HepG2 (cell line): ENCODE measurements at regions not wholly inside any gene's neighbourhood (a gene's known extent, or its start where the extent isn't known, plus 50 kb on each side); places are given as distances from the start of the nearest gene placed in this dataset.

Source experiments
- ATAC-seq: fragments of 200-7000 bp; cut with Tn5 transposase; 3 replicates; pipeline ENCODE4 v1.9.1; 2020; ENCODE audit warnings: mild to moderate bottlenecking, moderate library complexity
- BruUV-seq: library from RNA; stranded (reverse); fragments of 400-500 nt; replicated peaks from 2 replicates; lab custom pipeline; 2021; lab: Mats Ljungman, UMichigan
- CTCF ChIA-PET: fragments of 300-600 bp; formaldehyde crosslinking; extraction: SDS; loops from one replicate; lab custom pipeline; 2021; ENCODE audit warnings: low total read pairs, inconsistent platforms, low intra/inter-chr PET ratio; lab: Yijun Ruan, JAX
- POLR2A ChIA-PET: fragments of 350-600 bp; sonication (Branson Sonifier 250); formaldehyde crosslinking; loops from one replicate; lab custom pipeline; 2020; ENCODE audit warnings: antibody characterized with exemption, inconsistent platforms; lab: Yijun Ruan, JAX
- DNase-seq: peaks from one replicate; pipeline ENCODE4 v3.0.0-alpha.2; 2015; ENCODE audit warnings: low spot score
- FAIRE-seq: peaks from 3 replicates; lab custom pipeline; 2011; peaks lifted over from hg19 to GRCh38; lab: Jason Lieb, UNC
- H2AFZ ChIP-seq: one replicate; pipeline ENCODE4 v1.6.1; 2011; ENCODE audit warnings: low read length, inconsistent platforms
- H3K27ac ChIP-seq: fragments of 300-600 bp; 3 replicates; pipeline ENCODE4 v1.8.0; 2011; ENCODE audit warnings: mixed run types, mild to moderate bottlenecking, mixed read lengths, low read length, inconsistent platforms; ENCODE audit not compliant: insufficient read depth; ENCODE audit errors: extremely low read length
- H3K27me3 ChIP-seq, 2 experiments: fragments of 200-600 bp in 1 of 2; 2 replicates in 1 of 2; 3 replicates in 1 of 2; pipeline versions ENCODE4 v1.6.0 to v1.8.0; 2011; ENCODE audit warnings: low read length in 2 of 2, mild to moderate bottlenecking in 2 of 2, moderate library complexity in 2 of 2, inconsistent platforms in 1 of 2; ENCODE audit not compliant: insufficient read depth in 2 of 2, control insufficient read depth in 1 of 2
- H3K36me3 ChIP-seq, 2 experiments: fragments of 200-600 bp in 1 of 2; replicated peaks in 1 of 2; 2 replicates in 1 of 2; 3 replicates in 1 of 2; pipeline versions ENCODE4 v1.5.1 to v1.8.0; 2011; ENCODE audit warnings: low read length in 2 of 2, inconsistent platforms in 1 of 2; ENCODE audit not compliant: insufficient read depth in 2 of 2, control insufficient read depth in 1 of 2
- H3K4me1 ChIP-seq: 2 replicates; pipeline ENCODE4 v1.5.1; 2012; ENCODE audit warnings: low read length, inconsistent platforms; ENCODE audit not compliant: insufficient read depth
- H3K4me2 ChIP-seq: 2 replicates; pipeline ENCODE4 v1.6.0; 2011; ENCODE audit warnings: low read depth, low read length, inconsistent platforms
- H3K4me3 ChIP-seq, 3 experiments: fragments of 200-600 bp in 1 of 3; sonication (generic), shearing (Covaris generic) in 1 of 3; replicated peaks in 1 of 3; 2 replicates each; pipeline ENCODE4 v1.5.1; 2011 to 2016; ENCODE audit warnings: low read length in 3 of 3, inconsistent platforms in 2 of 3, low read depth in 2 of 3, mild to moderate bottlenecking in 2 of 3, control low read depth in 1 of 3, mixed read lengths in 1 of 3; ENCODE audit not compliant: insufficient read depth in 1 of 3
- H3K79me2 ChIP-seq: one replicate; pipeline ENCODE4 v1.6.1; 2011; ENCODE audit warnings: low read length, inconsistent platforms; ENCODE audit not compliant: insufficient read depth
- H3K9ac ChIP-seq: 2 replicates; pipeline ENCODE4 v1.6.0; 2011; ENCODE audit warnings: mild to moderate bottlenecking, low read depth, low read length, inconsistent platforms; ENCODE audit not compliant: insufficient read depth
- H3K9me3 ChIP-seq: 2 replicates; pipeline ENCODE4 v1.5.1; 2012; ENCODE audit warnings: mild to moderate bottlenecking, low read length
- H4K20me1 ChIP-seq: 2 replicates; pipeline ENCODE4 v1.6.0; 2011; ENCODE audit warnings: inconsistent platforms, mild to moderate bottlenecking, low read length, moderate library complexity; ENCODE audit not compliant: insufficient read depth
- HDAC1 ChIP-seq: sonication (generic); formaldehyde crosslinking; IDR thresholded peaks from 2 replicates; pipeline ENCODE4 v1.5.1; 2020; ENCODE audit warnings: mild to moderate bottlenecking, missing genetic modification reagents
- RBAK ChIP-seq: sonication (generic); formaldehyde crosslinking; IDR thresholded peaks from 2 replicates; pipeline ENCODE4 v1.5.1; 2020; ENCODE audit warnings: mild to moderate bottlenecking, missing genetic modification reagents
- XBP1 ChIP-seq: sonication (generic); formaldehyde crosslinking; IDR thresholded peaks from 2 replicates; pipeline ENCODE4 v1.5.0; 2020; ENCODE audit warnings: missing genetic modification reagents
- WGBS: methylation state at CpG from one replicate; pipeline ENCODE4 v1.1.6; 2017; ENCODE audit warnings: low lambda C conversion rate; 5-methylcytosine and 5-hydroxymethylcytosine counted together
- in situ Hi-C: cut with HindIII; loops from 2 replicates; pipeline ENCODE4 v1.10.0; 2017; ENCODE audit warnings: low pct_unique_long_range_greater_than_20kb; ENCODE audit not compliant: extremely low pct_ligation_motif_present
- intact Hi-C: fragments of 100-400 bp; cut with micrococcal nuclease; formaldehyde crosslinking; loops from one replicate; pipeline ENCODE4 v1.10.0; 2022; ENCODE audit not compliant: unreplicated experiment
- TF ChIP-seq, protein P1 (sequence below): sonication (generic); formaldehyde crosslinking; IDR thresholded peaks from 2 replicates; pipeline ENCODE4 v1.4.0; 2020; ENCODE audit warnings: missing genetic modification reagents, mild to moderate bottlenecking, borderline replicate concordance
- TF ChIP-seq, protein P2 (sequence below): sonication (generic); formaldehyde crosslinking; IDR thresholded peaks from 2 replicates; pipeline ENCODE4 v1.4.0; 2020; ENCODE audit warnings: missing genetic modification reagents
- TF ChIP-seq, protein P3 (sequence below): sonication (generic); formaldehyde crosslinking; IDR thresholded peaks from 2 replicates; pipeline ENCODE4 v1.4.0; 2020; ENCODE audit warnings: low read depth, mild to moderate bottlenecking, missing genetic modification reagents
- TF ChIP-seq, protein P4 (sequence below): fragments of 450-650 bp; IDR thresholded peaks from 2 replicates; pipeline ENCODE4 v1.6.1; 2017

DNA sequence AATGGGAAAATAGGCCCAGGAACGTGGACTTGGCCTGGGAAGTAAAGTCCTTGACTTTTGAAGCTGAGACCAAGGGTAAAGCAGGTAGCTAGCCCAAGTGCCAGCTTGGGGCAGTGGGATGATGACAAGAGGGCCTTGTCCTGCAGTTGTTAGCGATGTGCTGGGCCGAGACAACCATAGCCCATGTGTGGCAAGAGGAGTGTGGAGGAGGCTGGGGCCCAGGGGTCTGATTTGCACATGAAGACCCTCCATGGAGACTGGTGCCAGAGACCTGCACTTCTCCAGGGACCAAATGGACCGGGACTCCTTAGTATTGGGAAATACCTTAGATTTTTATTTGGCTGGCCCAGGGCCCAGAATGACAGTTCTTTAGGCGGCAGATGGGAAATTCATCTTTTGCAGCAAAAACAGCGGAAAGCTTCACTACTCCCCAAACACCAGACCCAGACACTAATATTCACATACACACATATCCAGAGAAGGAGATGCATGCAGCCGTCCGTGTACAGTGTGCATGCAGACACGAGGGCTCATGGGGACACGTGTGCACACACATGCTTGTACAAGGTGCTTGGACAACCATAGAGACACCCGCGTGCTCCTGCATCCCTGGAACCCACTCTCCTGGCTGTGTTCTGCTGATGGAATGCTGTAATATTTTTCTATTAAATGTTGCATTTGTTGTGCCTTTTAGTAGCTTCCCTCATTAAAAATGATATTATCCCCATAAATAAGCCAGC lies 78.1 kb upstream of the CSF3R start (continued):
- TF ChIP-seq, protein P1, sequence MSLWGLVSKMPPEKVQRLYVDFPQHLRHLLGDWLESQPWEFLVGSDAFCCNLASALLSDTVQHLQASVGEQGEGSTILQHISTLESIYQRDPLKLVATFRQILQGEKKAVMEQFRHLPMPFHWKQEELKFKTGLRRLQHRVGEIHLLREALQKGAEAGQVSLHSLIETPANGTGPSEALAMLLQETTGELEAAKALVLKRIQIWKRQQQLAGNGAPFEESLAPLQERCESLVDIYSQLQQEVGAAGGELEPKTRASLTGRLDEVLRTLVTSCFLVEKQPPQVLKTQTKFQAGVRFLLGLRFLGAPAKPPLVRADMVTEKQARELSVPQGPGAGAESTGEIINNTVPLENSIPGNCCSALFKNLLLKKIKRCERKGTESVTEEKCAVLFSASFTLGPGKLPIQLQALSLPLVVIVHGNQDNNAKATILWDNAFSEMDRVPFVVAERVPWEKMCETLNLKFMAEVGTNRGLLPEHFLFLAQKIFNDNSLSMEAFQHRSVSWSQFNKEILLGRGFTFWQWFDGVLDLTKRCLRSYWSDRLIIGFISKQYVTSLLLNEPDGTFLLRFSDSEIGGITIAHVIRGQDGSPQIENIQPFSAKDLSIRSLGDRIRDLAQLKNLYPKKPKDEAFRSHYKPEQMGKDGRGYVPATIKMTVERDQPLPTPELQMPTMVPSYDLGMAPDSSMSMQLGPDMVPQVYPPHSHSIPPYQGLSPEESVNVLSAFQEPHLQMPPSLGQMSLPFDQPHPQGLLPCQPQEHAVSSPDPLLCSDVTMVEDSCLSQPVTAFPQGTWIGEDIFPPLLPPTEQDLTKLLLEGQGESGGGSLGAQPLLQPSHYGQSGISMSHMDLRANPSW (CRISPR knock-in tag), result no peak
- no peak for TF ChIP-seq HDAC1 (CRISPR knock-in tag)
- TF ChIP-seq, protein P2, sequence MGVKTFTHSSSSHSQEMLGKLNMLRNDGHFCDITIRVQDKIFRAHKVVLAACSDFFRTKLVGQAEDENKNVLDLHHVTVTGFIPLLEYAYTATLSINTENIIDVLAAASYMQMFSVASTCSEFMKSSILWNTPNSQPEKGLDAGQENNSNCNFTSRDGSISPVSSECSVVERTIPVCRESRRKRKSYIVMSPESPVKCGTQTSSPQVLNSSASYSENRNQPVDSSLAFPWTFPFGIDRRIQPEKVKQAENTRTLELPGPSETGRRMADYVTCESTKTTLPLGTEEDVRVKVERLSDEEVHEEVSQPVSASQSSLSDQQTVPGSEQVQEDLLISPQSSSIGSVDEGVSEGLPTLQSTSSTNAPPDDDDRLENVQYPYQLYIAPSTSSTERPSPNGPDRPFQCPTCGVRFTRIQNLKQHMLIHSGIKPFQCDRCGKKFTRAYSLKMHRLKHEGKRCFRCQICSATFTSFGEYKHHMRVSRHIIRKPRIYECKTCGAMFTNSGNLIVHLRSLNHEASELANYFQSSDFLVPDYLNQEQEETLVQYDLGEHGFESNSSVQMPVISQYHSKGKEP (CRISPR knock-in tag), result no peak

DNA sequence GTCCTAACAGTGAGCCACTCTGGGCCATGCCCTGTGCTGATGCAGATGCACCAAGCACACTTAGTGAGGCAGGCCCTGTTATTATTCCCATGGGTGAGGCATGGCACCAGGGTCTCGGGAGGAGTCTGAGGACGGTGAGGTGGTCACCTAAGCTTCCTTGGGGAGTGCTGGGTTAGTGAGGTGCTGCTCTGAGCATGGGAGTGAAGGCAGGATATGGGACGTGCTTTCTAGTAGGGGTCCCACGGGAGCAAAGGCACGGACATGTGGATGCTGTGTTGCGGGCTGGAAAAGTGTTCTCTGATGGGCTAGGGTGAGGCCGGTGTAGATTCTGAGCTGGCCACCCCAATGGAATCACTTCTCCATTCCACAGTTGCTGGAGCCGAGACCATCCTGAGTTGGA lies 77.5 kb upstream of the CSF3R start:
- CTCF ChIA-PET, result no interaction called here
- POLR2A ChIA-PET, result no interaction called here

More for the DNA sequence above, 77.5 kb upstream of the CSF3R start:
- Histone ChIP-seq H3K4me1 (no peaks in the 10 kb centered on the region), H3K4me2 (no peak overlapping the region), H3K79me2 (no peaks in the 10 kb centered on the region), H3K36me3 (no peaks in the 10 kb centered on the region), H4K20me1 (no peaks in the 10 kb centered on the region), H3K27ac (no peak overlapping the region), H3K27me3 (peaks cover 0 to 30% of the 10 kb centered on the region in 2 experiments; a peak in 4 of 5 replicates), H2AFZ (no peak overlapping the region), H3K4me3 (no peak overlapping the region), H3K9ac (no peak overlapping the region), H3K9me3 (no peaks in the 10 kb centered on the region)
- WGBS, result 11% methylated on average over 7 of the region's 8 CpGs
- TF ChIP-seq RBAK, result no peak
- TF ChIP-seq, protein P3, sequence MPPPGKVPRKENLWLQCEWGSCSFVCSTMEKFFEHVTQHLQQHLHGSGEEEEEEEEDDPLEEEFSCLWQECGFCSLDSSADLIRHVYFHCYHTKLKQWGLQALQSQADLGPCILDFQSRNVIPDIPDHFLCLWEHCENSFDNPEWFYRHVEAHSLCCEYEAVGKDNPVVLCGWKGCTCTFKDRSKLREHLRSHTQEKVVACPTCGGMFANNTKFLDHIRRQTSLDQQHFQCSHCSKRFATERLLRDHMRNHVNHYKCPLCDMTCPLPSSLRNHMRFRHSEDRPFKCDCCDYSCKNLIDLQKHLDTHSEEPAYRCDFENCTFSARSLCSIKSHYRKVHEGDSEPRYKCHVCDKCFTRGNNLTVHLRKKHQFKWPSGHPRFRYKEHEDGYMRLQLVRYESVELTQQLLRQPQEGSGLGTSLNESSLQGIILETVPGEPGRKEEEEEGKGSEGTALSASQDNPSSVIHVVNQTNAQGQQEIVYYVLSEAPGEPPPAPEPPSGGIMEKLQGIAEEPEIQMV, result no peak
- TF ChIP-seq, protein P4, sequence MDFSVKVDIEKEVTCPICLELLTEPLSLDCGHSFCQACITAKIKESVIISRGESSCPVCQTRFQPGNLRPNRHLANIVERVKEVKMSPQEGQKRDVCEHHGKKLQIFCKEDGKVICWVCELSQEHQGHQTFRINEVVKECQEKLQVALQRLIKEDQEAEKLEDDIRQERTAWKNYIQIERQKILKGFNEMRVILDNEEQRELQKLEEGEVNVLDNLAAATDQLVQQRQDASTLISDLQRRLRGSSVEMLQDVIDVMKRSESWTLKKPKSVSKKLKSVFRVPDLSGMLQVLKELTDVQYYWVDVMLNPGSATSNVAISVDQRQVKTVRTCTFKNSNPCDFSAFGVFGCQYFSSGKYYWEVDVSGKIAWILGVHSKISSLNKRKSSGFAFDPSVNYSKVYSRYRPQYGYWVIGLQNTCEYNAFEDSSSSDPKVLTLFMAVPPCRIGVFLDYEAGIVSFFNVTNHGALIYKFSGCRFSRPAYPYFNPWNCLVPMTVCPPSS, result no peak
- no peak for TF ChIP-seq XBP1 (CRISPR knock-in tag)
- FAIRE-seq (no peak), ATAC-seq (no peak), DNase-seq (no peak)
- intact Hi-C loops (no loop called here), in situ Hi-C loops (no loop called here)
- BruUV-seq, result no TSS peak
